ENCODE measurements at regions not wholly inside any gene's neighbourhood (a gene's known extent, or its start where the extent isn't known, plus 50 kb on each side); places are given as distances from the start of the nearest gene placed in this dataset.

DNA sequence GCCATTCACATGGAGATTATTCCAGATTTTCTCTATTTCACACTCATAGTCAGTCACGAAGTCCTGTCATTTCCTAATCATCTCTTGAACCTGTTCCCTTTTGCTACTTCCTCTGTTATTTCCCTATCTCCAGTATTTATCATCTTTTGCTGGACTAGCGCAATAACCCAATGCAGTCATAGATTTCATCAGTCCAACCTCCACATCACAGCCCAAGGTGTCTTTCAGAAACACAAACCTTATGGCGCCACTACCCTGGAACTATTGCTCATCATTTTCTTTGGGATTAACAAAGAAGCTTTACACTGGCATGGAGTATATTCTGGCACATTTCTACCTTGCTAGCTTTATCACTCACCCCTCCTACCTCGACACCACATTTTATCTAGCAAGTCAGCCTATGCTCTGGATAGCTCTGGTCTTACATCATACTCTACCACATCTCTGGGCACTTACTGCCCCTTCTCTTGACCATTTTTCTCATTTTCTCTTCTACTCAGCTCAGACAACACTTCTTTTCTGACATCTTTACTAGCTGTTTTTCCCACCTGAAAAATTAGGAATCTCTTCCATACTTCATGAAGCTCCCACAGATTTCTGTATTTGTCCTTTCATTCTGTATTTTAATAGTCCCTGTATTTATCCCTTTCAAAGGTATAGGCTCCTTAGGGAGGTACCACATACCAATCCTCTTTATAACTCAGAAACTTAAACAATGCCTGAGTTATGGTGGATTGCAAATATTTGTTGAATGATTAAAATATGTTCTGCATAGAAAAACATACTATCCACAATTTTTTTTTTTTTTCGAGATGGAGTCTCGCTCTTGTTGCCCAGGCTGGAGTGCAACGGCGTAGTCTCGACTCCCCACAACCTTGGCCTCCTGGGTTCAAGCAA is 534.7 kb downstream of the KLF12 start:
- in situ Hi-C loops (cut with MboI; ENCODE audit: low sequenced_read_pairs), result no loop called here

DNA sequence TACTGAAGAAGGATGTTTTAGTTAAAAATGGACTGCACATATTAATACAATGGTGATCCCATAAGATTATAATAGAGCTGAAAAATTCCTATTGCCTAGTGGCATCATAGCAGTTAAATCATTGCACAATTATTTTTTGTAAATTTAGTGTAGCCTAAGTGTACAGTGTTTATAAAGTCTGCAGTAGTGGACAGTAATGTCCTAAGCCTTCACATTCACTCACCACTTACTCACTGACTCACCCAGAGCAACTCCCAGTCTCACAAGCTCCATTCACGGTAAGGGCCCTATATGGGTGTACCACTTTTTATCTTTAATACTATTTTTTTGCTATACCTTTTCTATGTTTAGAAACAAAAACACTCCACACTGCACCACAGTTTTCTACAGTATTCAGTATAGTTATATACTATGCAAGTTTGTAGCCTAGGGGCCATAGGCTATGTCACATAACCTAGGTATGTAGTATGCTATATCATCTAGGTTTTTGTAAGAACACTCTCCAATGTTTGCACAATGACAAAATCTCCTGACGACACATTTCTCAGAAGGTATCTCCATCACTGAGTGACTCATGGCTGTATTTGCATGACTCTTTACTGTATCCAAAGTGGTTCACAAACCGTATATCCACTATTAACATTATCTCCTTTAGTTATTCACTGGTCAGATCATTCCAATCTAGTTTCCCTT is 536.0 kb downstream of the KLF12 start:
- in situ Hi-C loops (cut with MboI; ENCODE audit: low sequenced_read_pairs), result no loop called here

DNA sequence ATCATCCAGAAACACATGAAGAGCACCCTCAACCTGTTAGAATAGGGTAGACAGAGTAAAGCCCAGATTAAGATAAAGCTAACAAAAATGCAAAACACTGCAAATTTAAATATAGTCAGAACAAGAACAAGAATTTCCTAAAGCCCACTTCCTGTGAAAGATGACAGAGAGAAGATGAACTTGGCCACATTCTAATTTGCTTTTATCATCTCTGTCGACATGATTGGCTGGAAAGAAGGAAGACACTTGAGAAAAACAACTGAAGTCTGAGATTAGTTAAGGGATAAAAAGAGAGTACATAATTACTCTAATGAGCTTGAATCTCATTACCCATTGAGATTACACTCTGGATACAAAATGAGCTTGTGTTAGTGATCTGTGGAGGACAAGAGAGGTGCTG is 537.6 kb downstream of the KLF5 start:
- in situ Hi-C loops (cut with MboI; ENCODE audit: low sequenced_read_pairs), result no loop called here

DNA sequence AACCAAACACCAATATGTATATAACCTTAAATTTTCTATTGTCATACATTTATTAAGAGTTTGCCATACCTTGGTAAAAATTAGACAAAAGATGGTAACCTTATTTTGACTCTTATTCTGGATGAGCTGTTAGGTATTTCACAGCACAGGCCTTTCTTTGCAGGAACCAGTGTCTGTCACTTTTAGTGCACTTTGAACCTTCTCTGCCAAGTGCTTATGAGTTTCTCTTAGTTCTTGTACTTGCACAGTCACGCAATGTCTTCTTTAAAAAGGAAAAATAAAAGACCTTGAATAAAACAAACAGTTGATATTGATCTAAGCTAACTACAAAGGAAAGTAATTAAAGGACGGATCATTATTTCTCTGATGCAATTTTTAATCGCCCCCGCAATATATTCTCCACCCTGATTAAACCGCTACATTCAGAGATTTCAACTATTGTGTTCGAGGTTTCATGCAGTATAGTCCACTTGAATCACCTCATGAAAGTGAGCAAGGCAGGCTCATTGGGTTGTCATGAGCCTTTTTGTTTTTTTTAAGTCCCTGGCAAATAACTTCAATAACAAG is 534.5 kb downstream of the KLF5 start:
- in situ Hi-C loops (cut with MboI; ENCODE audit: low sequenced_read_pairs), result no loop called here

DNA sequence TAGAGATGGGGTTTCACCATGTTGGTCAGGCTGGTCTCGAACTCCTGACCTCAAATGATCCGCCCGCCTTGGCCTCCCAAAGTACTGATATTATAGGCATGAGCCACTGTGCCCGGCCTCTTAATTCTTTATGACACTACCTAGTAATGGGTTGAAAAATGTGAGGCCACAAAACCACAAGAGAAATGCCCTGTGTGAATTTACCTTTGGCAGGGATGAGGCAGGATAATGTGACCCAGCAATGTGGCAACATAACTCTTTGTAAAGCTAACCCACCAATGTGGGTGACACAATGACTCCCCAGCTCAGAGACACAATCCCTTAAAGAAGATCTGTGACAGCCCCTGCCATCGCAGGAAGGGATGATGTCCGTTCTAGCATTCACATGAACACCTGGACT is 533.1 kb downstream of the KLF5 start:
- in situ Hi-C loops (cut with MboI; ENCODE audit: low sequenced_read_pairs), result no loop called here

DNA sequence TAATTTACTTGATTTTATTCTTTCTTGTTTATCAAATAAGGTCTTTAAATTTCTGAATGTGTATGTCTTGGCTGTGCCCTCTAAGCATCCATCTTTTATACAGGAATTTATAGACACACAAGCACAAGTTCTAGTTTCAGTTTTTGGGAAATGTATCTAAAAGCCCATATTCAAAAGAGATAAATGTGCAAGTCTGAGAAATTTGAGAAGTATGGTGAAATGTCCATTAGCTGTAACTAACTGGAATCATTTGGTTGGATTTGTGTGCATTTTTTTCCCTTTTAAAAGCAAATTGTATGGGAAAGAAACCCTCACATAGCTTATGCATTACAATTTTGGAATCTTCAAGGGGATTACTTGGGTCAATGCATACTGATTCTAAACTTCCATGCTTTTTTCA is 532.0 kb downstream of the KLF5 start:
- in situ Hi-C loops (cut with MboI; ENCODE audit: low sequenced_read_pairs), result no loop called here

DNA sequence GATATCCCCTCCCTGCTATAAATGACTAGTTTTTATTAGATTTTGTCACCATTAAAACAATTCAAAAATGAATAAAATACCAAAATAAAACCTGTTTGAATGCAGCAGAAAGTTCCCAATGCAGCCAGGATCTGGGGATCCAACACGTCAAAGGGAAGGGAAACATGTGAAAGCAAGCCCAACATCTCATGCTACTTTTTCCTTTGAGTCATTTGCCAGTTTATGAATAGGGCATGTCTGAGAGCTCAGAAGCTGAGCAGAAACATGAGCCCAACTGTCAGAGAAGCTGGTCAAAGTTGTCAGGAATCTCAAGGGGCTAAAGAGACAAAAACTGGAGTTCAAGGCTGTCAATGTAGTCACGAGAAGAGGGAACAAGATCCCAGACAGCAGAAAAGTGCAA is 526.4 kb downstream of the KLF5 start:
- in situ Hi-C loops (cut with MboI; ENCODE audit: low sequenced_read_pairs), result no loop called here

DNA sequence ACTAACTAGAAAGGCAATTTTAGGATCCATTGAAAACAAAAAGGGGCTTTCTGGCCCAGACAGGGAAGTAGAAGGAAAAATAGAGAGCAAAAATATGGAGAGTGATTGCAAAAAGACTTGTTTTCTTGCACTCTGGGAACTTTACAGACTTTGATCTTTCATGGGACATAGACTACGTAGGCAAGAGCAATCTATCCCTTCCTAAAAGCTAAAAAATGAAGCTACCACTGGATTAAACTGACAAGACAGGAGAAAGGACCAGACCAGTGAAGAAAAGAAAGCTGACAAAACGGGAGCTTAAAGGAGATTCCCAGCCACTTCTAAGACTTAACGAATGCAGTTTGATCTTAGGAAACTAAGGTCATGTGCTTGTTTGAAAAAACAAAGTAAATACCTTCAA is 524.5 kb downstream of the KLF5 start:
- in situ Hi-C loops (cut with MboI; ENCODE audit: low sequenced_read_pairs), result no loop called here

DNA sequence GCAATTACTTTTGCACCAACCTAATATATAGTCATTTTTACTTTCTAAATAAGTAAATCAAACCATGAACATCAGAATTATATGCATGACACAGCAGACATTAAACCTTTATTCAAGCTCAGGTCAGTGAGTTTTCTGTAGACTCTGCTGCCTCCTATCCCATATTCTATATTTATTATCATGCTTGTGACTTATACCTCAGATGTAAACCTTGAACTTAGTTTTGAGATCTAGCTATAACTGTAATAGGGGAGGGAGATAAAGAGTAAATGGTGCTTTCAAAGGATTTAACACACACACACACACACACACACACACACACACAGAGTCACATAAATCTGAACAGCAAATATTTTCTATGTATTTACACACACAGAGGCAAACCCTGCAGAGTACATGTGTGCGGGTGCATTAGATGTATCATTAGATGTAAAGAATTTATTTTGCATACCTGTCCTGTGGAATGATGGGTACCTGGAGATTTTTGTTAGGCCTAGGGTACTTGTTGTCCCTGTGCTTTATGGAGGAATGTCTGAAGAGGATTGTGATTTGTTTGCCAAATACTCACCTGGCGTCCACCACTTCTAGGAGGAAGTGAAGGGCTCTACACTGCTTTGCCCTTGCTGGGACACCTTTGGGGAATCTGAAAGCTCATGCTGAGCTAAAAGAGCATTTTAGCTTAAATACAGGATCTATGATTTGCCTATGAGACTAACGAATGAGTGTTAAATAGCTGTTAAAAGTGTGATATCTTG is 521.9 kb downstream of the KLF5 start:
- in situ Hi-C loops (cut with MboI; ENCODE audit: low sequenced_read_pairs), result no loop called here

DNA sequence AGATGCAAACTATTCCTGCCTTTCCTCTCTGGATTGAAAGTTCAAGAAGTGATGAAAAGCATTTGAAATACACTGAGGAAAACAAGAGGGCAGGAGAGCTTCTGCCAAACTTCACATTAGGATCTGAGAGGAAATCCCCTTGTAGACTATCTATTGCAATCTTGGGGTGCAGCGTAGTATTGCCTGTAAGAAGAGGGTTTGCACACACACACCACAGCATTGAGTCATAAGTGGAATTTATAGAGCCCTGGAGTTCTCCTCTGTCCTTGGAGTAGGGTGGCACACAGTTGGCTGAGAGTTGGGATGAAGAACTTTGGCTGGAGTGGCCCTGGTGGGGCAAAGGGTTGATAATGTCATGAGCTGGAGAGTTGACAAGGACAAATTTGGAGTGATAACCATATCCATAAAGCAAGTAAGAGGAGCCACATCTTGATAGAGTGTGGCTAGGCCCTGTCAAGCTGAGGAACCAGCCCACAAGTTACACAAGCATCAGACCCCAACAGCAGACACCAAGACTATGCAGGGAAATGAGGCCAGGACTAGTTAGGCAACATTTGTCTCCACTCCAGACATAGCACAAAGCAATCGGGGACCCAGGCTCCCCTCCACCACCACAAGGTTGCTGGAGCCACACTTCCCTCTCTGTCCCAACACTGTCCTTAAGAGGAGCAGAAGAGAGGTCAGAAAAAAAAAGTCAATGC is 520.9 kb downstream of the KLF5 start:
- in situ Hi-C loops (cut with MboI; ENCODE audit: low sequenced_read_pairs), result no loop called here

DNA sequence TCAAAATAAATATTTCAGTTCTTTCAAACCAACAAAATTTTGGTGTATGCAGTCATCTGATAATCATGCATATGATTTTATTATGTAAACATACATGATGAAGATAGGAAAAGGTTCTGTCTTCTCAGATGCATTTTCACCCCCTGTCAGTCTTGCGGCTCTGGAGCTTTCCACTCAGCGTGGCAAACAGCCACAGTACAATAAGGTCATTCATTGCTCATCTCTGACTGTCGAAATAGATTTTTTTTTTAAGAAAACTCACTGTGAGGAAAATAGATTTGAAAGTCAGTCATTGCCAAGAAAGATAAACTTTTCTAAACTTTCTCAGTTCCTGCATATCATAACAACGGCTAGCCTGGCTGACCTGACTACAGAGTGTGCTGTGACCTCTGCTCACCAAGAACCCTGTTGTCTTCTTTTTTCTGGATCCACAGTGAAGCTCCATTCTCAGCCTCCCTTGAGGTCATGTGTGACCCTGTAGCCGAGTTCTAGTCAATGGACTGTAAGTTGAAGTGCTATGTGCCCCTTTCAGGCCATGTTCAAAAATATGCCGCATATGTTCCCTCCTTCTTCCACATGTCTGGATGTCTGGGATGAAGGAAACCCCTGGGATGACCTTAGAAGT is 519.6 kb downstream of the KLF5 start:
- in situ Hi-C loops (cut with MboI; ENCODE audit: low sequenced_read_pairs), result no loop called here

DNA sequence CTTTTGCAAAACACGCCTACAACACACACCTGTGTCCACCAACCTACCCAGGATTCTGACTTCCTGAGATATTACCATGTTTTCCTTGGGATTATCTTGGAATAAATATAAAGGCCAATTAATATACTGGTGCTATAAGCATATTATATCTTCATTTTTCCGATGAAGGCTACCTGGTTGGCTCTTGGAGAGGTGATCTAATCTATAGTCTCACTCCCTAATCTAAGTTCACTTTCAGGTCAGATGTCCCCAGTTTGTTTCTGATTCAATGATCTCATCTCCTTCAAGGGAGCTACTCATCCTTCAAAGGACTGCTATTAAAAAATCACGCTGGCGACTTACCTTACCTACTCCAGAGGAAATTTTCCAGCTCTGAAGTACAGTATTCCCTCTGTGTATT is 517.5 kb downstream of the KLF5 start:
- in situ Hi-C loops (cut with MboI; ENCODE audit: low sequenced_read_pairs), result no loop called here

DNA sequence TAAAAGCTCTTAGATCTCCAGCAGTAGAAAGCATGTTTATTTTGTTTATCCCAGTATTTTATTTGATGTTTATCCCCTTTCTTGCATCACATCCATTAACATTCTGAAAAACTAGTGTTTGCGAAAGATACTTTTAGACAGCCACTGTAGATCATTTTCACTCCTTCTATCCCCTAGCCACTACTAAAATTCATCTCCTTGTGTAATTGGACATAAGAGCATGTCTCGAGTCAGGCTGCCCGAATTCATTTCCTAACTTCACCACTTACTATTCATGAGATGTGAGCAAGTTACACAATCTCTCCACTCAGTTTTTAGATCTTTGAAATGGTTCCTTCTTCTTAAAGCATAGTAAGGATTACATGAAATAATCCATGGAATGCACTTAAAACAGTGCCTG is 514.0 kb downstream of the KLF5 start:
- in situ Hi-C loops (cut with MboI; ENCODE audit: low sequenced_read_pairs), result no loop called here

DNA sequence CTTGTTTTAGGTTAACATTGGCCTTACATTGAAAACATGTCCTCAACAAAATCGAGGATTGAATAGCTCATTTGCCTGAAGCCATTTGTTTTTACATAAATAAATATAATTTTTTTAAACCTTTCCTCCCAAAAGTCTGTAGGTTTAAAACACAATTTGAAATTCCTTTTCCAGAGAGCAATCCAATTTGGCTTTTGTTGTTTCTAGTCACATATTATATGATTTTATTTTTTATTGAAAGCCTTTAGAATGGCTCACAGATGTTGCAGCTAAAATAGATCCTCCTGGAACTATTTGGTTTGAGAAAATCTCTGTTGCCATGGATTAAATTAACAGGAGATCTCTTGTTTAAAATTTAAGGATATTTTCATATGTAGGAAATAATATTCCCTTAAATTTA is 512.6 kb downstream of the KLF5 start:
- in situ Hi-C loops (cut with MboI; ENCODE audit: low sequenced_read_pairs), result no loop called here

DNA sequence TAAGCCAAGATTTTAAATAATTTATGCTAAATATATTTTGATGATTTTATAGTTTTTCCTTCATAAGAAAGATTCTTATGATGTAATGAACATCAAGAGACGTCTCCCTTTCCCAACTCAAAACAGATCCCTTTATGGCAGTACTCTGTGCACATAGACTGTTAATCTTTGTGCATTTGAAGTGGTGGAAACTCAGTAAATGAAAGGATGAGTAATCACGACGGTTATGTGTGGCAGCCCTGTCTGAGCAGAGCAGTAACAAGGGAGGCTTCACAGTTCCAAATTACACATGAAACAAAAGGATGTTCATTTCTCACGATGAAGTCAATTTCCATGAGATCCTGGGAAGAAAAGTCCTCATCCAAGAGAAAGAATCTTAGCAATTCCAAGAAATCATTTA is 498.1 kb downstream of the KLF5 start:
- in situ Hi-C loops (cut with MboI; ENCODE audit: low sequenced_read_pairs), result no loop called here

DNA sequence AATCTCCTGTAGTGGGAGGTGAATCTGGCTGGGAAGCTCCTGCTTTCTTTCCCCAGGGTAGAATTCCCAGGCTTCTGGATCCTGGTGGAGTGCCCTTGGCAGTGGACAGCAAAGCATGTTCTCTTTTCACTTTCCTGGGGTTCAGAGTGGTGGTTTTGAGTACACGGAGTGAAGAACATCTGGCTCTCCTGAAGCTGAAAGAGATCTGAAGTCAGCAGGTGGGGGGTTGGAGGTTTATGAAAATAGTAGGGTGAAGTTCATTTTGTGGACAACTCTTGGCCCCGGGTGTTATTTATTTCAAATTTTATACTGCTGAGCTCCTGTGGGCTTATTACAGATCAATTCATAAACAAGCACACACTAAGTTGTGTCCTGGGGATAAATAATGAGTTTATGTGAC is 497.3 kb downstream of the KLF5 start:
- in situ Hi-C loops (cut with MboI; ENCODE audit: low sequenced_read_pairs), result no loop called here

DNA sequence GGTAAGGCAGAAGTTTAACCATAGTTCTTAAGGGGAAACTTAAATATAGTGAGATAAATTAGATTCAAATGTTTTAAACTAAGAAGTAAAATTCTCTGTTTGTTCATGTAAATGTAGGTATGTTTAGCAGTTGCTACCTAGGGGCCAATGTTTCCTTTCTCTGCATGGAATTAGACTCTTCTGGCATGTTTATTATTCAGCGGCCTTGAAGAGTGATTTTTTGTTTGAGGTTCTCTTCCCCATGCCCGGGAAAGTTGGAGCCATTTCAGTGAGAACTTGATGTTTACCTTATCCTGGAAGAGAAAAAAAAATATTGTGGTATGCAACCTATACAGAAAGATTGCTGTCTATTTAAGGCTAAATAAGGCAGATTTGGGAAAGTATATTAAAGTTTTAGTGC is 492.9 kb downstream of the KLF5 start:
- in situ Hi-C loops (cut with MboI; ENCODE audit: low sequenced_read_pairs), result no loop called here

DNA sequence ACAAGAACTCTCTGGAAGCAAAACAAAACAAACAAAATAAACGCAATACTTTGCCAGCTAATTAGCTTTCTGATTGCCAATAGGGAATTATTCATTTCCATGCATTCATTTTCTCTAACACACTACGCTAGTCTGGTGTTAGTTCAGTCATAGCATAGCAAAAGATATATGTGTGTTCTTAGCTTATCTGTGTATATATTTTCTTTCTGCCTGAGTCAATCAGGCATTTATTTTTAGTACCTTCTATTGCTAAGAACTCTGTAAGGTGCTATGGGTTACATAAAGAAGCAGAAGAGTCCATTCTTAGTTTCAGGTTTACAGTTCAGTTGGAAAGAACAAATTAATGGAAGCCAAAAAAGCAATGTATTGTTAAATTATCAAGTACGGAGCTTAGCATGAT is 490.9 kb downstream of the KLF5 start:
- in situ Hi-C loops (cut with MboI; ENCODE audit: low sequenced_read_pairs), result no loop called here

DNA sequence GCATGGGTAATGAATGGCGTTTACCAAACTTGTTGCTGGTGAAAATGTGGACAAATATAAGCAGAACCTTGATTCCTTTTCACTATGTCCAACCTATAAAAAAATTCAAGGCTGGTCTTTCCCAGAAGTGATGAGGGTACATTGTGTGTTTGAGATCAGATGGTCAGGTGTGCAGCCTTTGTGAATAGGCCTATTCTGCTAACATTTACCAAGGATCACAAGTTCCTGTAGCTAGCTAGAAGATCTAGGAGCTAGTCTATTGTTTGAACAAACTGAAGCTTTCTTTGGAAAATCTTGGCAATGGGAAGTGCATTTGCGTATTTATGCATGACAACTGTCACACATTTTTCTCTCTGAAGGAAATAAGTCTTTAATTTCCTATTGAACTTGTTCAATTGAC is 489.6 kb downstream of the KLF5 start:
- in situ Hi-C loops (cut with MboI; ENCODE audit: low sequenced_read_pairs), result no loop called here

DNA sequence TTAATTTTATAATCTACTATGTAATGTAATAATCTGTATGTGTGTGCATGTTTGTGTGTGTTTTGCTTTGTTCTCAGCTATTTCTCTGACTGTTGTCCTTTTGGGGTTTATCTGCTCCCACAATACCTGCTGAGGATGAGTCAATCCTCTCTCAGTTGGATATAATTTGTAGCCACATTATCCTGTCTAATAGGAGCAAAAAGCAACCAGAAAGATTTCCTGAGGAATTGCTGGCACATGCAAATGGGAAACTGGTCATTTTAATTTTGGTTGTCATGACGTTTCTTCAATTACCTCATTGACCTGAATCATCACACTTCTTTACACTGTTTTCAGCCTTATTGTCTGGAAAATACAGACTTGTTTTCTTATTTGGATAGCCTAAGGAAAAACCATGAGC is 488.4 kb downstream of the KLF5 start:
- in situ Hi-C loops (cut with MboI; ENCODE audit: low sequenced_read_pairs), result no loop called here

All from HL-60/S4 treated with retinoic acid at 250 ng/mL for 4 days and 3 days (cell line).